ENCODE measurements at regions not wholly inside any gene's neighbourhood (a gene's known extent, or its start where the extent isn't known, plus 50 kb on each side); places are given as distances from the start of the nearest gene placed in this dataset.

- no peak for TF ChIP-seq ZBTB37 (CRISPR knock-in tag; IDR thresholded peaks at IDR 0.05)
- no peak for TF ChIP-seq ELF3 (CRISPR knock-in tag; IDR thresholded peaks at IDR 0.05)
- no peak for TF ChIP-seq BORCS8-MEF2B (CRISPR knock-in tag; IDR thresholded peaks at IDR 0.05)
- TF ChIP-seq ZNF605 (CRISPR knock-in tag; IDR thresholded peaks at IDR 0.05): no peak
- TF ChIP-seq CENPX (CRISPR knock-in tag; IDR thresholded peaks at IDR 0.05): no peak
- TF ChIP-seq KDM3A (CRISPR knock-in tag; IDR thresholded peaks at IDR 0.05; ENCODE audit: low read depth): no peak
Observed at GRCh38 chr2:66331176-66331575, 103.7 kb upstream of the MEIS1 start (continued).

- POLR2A ChIA-PET: no interaction called here
Observed at GRCh38 chr2:66329081-66329605, 105.8 kb upstream of the MEIS1 start.

More at GRCh38 chr2:66329081-66329605, 105.8 kb upstream of the MEIS1 start:
- in situ Hi-C loops (cut with HindIII; ENCODE audit: extremely low pct_ligation_motif_present, low pct_unique_long_range_greater_than_20kb) (no loop called here), intact Hi-C loops (cut with micrococcal nuclease; ENCODE audit: unreplicated experiment) (no loop called here)
- Histone ChIP-seq H3K4me3 (replicated peaks in 1 of 3; ENCODE audit: insufficient read depth in 1 of 3, low read depth in 2 of 3, low read length in 3 of 3) (no peak overlapping the region), H3K27ac (ENCODE audit: extremely low read length, insufficient read depth, low read length) (no peak overlapping the region), H3K9me3 (ENCODE audit: low read length) (no peaks in the 10 kb centered on the region), H3K27me3 (ENCODE audit: control insufficient read depth in 1 of 2, insufficient read depth in 2 of 2, low read length in 2 of 2) (peaks cover 1 to 22% of the 10 kb centered on the region in 2 experiments; a peak in 3 of 5 replicates), H3K4me2 (ENCODE audit: low read depth, low read length) (no peak overlapping the region), H3K36me3 (replicated peaks in 1 of 2; ENCODE audit: control insufficient read depth in 1 of 2, insufficient read depth in 2 of 2, low read length in 2 of 2) (no peaks in the 10 kb centered on the region), H3K79me2 (ENCODE audit: insufficient read depth, low read length) (no peaks in the 10 kb centered on the region), H3K9ac (ENCODE audit: insufficient read depth, low read depth, low read length) (no peak overlapping the region), H2AFZ (ENCODE audit: low read length) (no peak overlapping the region), H4K20me1 (ENCODE audit: insufficient read depth, low read length) (no peaks in the 10 kb centered on the region), H3K4me1 (ENCODE audit: insufficient read depth, low read length) (no peaks in the 10 kb centered on the region)
- no TSS peak for BruUV-seq (replicated peaks)
- ATAC-seq: no peak
- CTCF ChIA-PET (ENCODE audit: low intra/inter-chr PET ratio, low total read pairs): no interaction called here
- WGBS (ENCODE audit: low lambda C conversion rate): 0% methylated on average over 5 of the region's 5 CpGs
- no peak for FAIRE-seq
- TF ChIP-seq GLMP (CRISPR knock-in tag; IDR thresholded peaks at IDR 0.05; ENCODE audit: borderline replicate concordance) (no peak), TAF15 (IDR thresholded peaks at IDR 0.05; ENCODE audit: low read depth, low read length, poor library complexity, severe bottlenecking) (no peak), NBN (conservative IDR thresholded peaks at IDR 0.05) (no peak)
- DNase-seq (ENCODE audit: low spot score): no peak
